ENCODE measurements at regions not wholly inside any gene's neighbourhood (a gene's known extent, or its start where the extent isn't known, plus 50 kb on each side); places are given as distances from the start of the nearest gene placed in this dataset.
"Not testable (repeated sequence)": the region's sequence is repeated elsewhere in the genome, so short reads cannot be mapped to it uniquely, and the experiment has no call there.

GRCh38 chr2:107534926-107535325 is 291.8 kb upstream of the RGPD4 start:
- H3K27ac Mint-ChIP-seq = no peak overlapping the region
- no peak for ATAC-seq
- no peak for DNase-seq
- no peaks in the 10 kb centered on the region for H3K4me1 Mint-ChIP-seq
- H3K36me3 Mint-ChIP-seq = no peaks in the 10 kb centered on the region
- H3K27me3 Mint-ChIP-seq = peaks cover 0 to 11% (median 0%) of the 10 kb centered on the region in 5 donors
- POLR2A ChIA-PET = no interaction called here
- H3K9me3 Mint-ChIP-seq = peaks cover 0 to 12% (median 2%) of the 10 kb centered on the region in 9 donors
- H3K4me3 Mint-ChIP-seq = no peak overlapping the region

- peaks cover 0 to 14% (median 0%) of the 10 kb centered on the region in 5 donors for H3K27me3 Mint-ChIP-seq
- POLR2A ChIA-PET, H3K4me3 Mint-ChIP-seq, DNase-seq, H3K36me3 Mint-ChIP-seq, H3K27ac Mint-ChIP-seq, H3K4me1 Mint-ChIP-seq, ATAC-seq: not testable (repeated sequence)
- H3K9me3 Mint-ChIP-seq = peaks cover 0 to 12% (median 2%) of the 10 kb centered on the region in 9 donors
Measured at GRCh38 chr2:107535905-107536689, 290.6 kb upstream of the RGPD4 start.

GRCh38 chr2:107542314-107542740 is 284.4 kb upstream of the RGPD4 start:
- Mint-ChIP-seq H3K9me3 (peaks cover 0 to 4% (median 0%) of the 10 kb centered on the region in 9 donors), H3K36me3 (no peaks in the 10 kb centered on the region), H3K4me1 (no peaks in the 10 kb centered on the region), H3K27me3 (peaks cover 0 to 4% (median 0%) of the 10 kb centered on the region in 5 donors), H3K27ac (no peak overlapping the region), H3K4me3 (no peak overlapping the region)
- POLR2A ChIA-PET = no interaction called here
- no peak for DNase-seq
- ATAC-seq = no peak

GRCh38 chr2:107543793-107544192 is 282.9 kb upstream of the RGPD4 start:
- H3K27me3 Mint-ChIP-seq = peaks cover 0 to 4% (median 0%) of the 10 kb centered on the region in 5 donors
- ATAC-seq (no peak), DNase-seq (no peak)
- POLR2A ChIA-PET = no interaction called here
- H3K4me1 Mint-ChIP-seq = no peaks in the 10 kb centered on the region
- no peaks in the 10 kb centered on the region for H3K36me3 Mint-ChIP-seq
- no peak overlapping the region for H3K27ac Mint-ChIP-seq
- H3K9me3 Mint-ChIP-seq = peaks cover 0 to 2% (median 0%) of the 10 kb centered on the region in 9 donors
- H3K4me3 Mint-ChIP-seq = no peak overlapping the region

- Mint-ChIP-seq H3K4me3 (no peak overlapping the region), H3K27me3 (peaks cover 0 to 4% (median 0%) of the 10 kb centered on the region in 5 donors), H3K9me3 (peaks cover 0 to 2% (median 0%) of the 10 kb centered on the region in 9 donors), H3K36me3 (no peaks in the 10 kb centered on the region), H3K4me1 (no peaks in the 10 kb centered on the region), H3K27ac (no peak overlapping the region)
- no peak for ATAC-seq
- no peak for DNase-seq
- POLR2A ChIA-PET = no interaction called here
Measured at GRCh38 chr2:107545066-107545465, 281.6 kb upstream of the RGPD4 start.

- POLR2A ChIA-PET = no interaction called here
- no peak for DNase-seq
- Mint-ChIP-seq H3K4me3 (no peak overlapping the region), H3K27me3 (peaks cover 0 to 2% (median 0%) of the 10 kb centered on the region in 5 donors), H3K36me3 (no peaks in the 10 kb centered on the region), H3K9me3 (peaks cover 0 to 2% (median 0%) of the 10 kb centered on the region in 9 donors), H3K27ac (no peak overlapping the region), H3K4me1 (no peaks in the 10 kb centered on the region)
- ATAC-seq = no peak
Measured at GRCh38 chr2:107545851-107546250, 280.8 kb upstream of the RGPD4 start.

- H3K4me1 Mint-ChIP-seq = no peaks in the 10 kb centered on the region
- H3K27ac Mint-ChIP-seq = no peak overlapping the region
- no peak for ATAC-seq
- no peaks in the 10 kb centered on the region for H3K36me3 Mint-ChIP-seq
- no peaks in the 10 kb centered on the region for H3K27me3 Mint-ChIP-seq
- H3K4me3 Mint-ChIP-seq = no peak overlapping the region
- no peak for DNase-seq
- H3K9me3 Mint-ChIP-seq = peaks cover 0 to 7% (median 2%) of the 10 kb centered on the region in 9 donors
- POLR2A ChIA-PET = no interaction called here
Measured at GRCh38 chr2:107548216-107548615, 278.5 kb upstream of the RGPD4 start.

- Mint-ChIP-seq H3K27me3 (no peaks in the 10 kb centered on the region), H3K4me1 (no peaks in the 10 kb centered on the region), H3K27ac (no peak overlapping the region), H3K4me3 (no peak overlapping the region), H3K36me3 (peaks cover 0 to 8% (median 0%) of the 10 kb centered on the region in 3 donors), H3K9me3 (peaks cover 0 to 40% (median 21%) of the 10 kb centered on the region in 9 donors)
- no peak for ATAC-seq
- POLR2A ChIA-PET = no interaction called here
- DNase-seq = no peak
Measured at GRCh38 chr2:107553046-107553445, 273.6 kb upstream of the RGPD4 start.

GRCh38 chr2:107553539-107553938 is 273.2 kb upstream of the RGPD4 start:
- ATAC-seq (no peak), DNase-seq (no peak)
- Mint-ChIP-seq H3K4me3 (no peak overlapping the region), H3K36me3 (peaks cover 0 to 8% (median 0%) of the 10 kb centered on the region in 3 donors), H3K27me3 (no peaks in the 10 kb centered on the region), H3K9me3 (peaks cover 0 to 40% (median 23%) of the 10 kb centered on the region in 9 donors), H3K4me1 (no peaks in the 10 kb centered on the region), H3K27ac (no peak overlapping the region)
- POLR2A ChIA-PET = no interaction called here

- H3K4me1 Mint-ChIP-seq = no peaks in the 10 kb centered on the region
- ATAC-seq (no peak), DNase-seq (no peak)
- no peak overlapping the region for H3K27ac Mint-ChIP-seq
- no peak overlapping the region for H3K4me3 Mint-ChIP-seq
- no peaks in the 10 kb centered on the region for H3K27me3 Mint-ChIP-seq
- peaks cover 2 to 48% (median 25%) of the 10 kb centered on the region in 9 donors for H3K9me3 Mint-ChIP-seq
- POLR2A ChIA-PET = no interaction called here
- peaks cover 0 to 8% (median 0%) of the 10 kb centered on the region in 3 donors for H3K36me3 Mint-ChIP-seq
Measured at GRCh38 chr2:107556038-107556627, 270.6 kb upstream of the RGPD4 start.

GRCh38 chr2:107558295-107558694 is 268.4 kb upstream of the RGPD4 start:
- Mint-ChIP-seq H3K4me1 (no peaks in the 10 kb centered on the region), H3K4me3 (no peak overlapping the region), H3K27me3 (peaks cover 0 to 5% (median 0%) of the 10 kb centered on the region in 5 donors), H3K9me3 (peaks cover 2 to 43% (median 23%) of the 10 kb centered on the region in 9 donors), H3K27ac (no peak overlapping the region), H3K36me3 (peaks cover 0 to 8% (median 0%) of the 10 kb centered on the region in 3 donors)
- POLR2A ChIA-PET = no interaction called here
- DNase-seq (no peak), ATAC-seq (no peak)

- Mint-ChIP-seq H3K4me3 (no peak overlapping the region), H3K27me3 (no peaks in the 10 kb centered on the region), H3K36me3 (no peaks in the 10 kb centered on the region), H3K27ac (no peak overlapping the region), H3K9me3 (peaks cover 0 to 5% (median 0%) of the 10 kb centered on the region in 9 donors), H3K4me1 (peaks cover 0 to 2% (median 0%) of the 10 kb centered on the region in 4 donors)
- DNase-seq (no peak), ATAC-seq (no peak)
- POLR2A ChIA-PET = no interaction called here
Measured at GRCh38 chr2:107569496-107569895, 257.2 kb upstream of the RGPD4 start.

- H3K36me3 Mint-ChIP-seq = no peaks in the 10 kb centered on the region
- DNase-seq (no peak), ATAC-seq (no peak)
- no peak overlapping the region for H3K27ac Mint-ChIP-seq
- H3K4me1 Mint-ChIP-seq = peaks cover 0 to 2% (median 0%) of the 10 kb centered on the region in 4 donors
- no peak overlapping the region for H3K4me3 Mint-ChIP-seq
- peaks cover 0 to 5% (median 0%) of the 10 kb centered on the region in 9 donors for H3K9me3 Mint-ChIP-seq
- no peaks in the 10 kb centered on the region for H3K27me3 Mint-ChIP-seq
- POLR2A ChIA-PET = no interaction called here
Measured at GRCh38 chr2:107570876-107571275, 255.8 kb upstream of the RGPD4 start.

All from naive thymus-derived CD8-positive, alpha-beta T cell (primary cell).